Ovary (tissue), 7 donors: ENCODE measurements at regions not wholly inside any gene's neighbourhood (a gene's known extent, or its start where the extent isn't known, plus 50 kb on each side); places are given as distances from the start of the nearest gene placed in this dataset.

Experiments
- DNase-seq, 5 donors: peaks; one replicate each; pipeline ENCODE4 v3.0.0-alpha.2; 2019 to 2020
- H3K27ac ChIP-seq, 2 donors: fragments of 200-600 bp; one replicate each; pipeline versions ENCODE4 v1.5.1 to v1.8.0; 2019 to 2022
- H3K27me3 ChIP-seq: fragments of 200-600 bp; one replicate; pipeline ENCODE4 v1.8.0; 2022
- H3K36me3 ChIP-seq: fragments of 200-600 bp; sonication (generic); one replicate; pipeline ENCODE4 v1.5.1; 2019
- H3K4me1 ChIP-seq: one replicate; pipeline ENCODE4 v1.8.1; 2013; ENCODE audit warnings: mild to moderate bottlenecking, moderate library complexity; ENCODE audit not compliant: insufficient read depth
- H3K4me3 ChIP-seq: fragments of 200-600 bp; sonication (generic); one replicate; pipeline ENCODE4 v1.5.1; 2017
- H3K9me3 ChIP-seq, 2 donors: fragments of 200-600 bp in 1 of 2; sonication (generic) in 1 of 2; one replicate each; pipeline versions ENCODE4 v1.5.1 to v1.8.1; 2013 to 2019; ENCODE audit warnings: mild to moderate bottlenecking in 1 of 2, moderate library complexity in 1 of 2
- EP300 ChIP-seq: sonication (generic); formaldehyde crosslinking; IDR thresholded peaks from one replicate; pipeline ENCODE4 v1.6.1; 2017; ENCODE audit warnings: antibody characterized with exemption
- POLR2A ChIP-seq: fragments of 450-650 bp; IDR thresholded peaks from one replicate; pipeline ENCODE4 v1.6.1; 2017; ENCODE audit warnings: antibody characterized with exemption, mild to moderate bottlenecking, moderate library complexity
- WGBS, 3 donors: extraction: QIAGEN DNeasy Blood & Tissue Kit in 1 of 3; methylation state at CpG; one replicate each; pipeline versions ENCODE4 v1.1.5 to v1.1.7; 2013 to 2017; 5-methylcytosine and 5-hydroxymethylcytosine counted together
- intact Hi-C, 4 donors: fragments of 100-400 bp; cut with DNase I; formaldehyde crosslinking; loops; one replicate each; pipeline versions ENCODE4 v1.11.0 to v1.15.1; 2022 to 2023
- TF ChIP-seq, protein P1 (sequence below), 3 donors: fragments of 450-650 bp in 2 of 3; fragments of 200-600 bp in 1 of 3; IDR thresholded peaks; one replicate each; pipeline versions ENCODE4 v1.5.1 to v1.8.0; 2016 to 2022; ENCODE audit warnings: antibody characterized with exemption in 3 of 3, mild to moderate bottlenecking in 1 of 3
- donor health status: DM: no; HTN: no; CAD: no; lungs with moderate emphysema.
- donor health status: DM: no; HTN: no; CAD: no.
- donor health status: Bipolar disorder and iron deficiency.
- donor health status: DM: no; HTN: no; CAD: no.
- donor health status: DM: yes; HTN: yes; CAD: no.

DNA sequence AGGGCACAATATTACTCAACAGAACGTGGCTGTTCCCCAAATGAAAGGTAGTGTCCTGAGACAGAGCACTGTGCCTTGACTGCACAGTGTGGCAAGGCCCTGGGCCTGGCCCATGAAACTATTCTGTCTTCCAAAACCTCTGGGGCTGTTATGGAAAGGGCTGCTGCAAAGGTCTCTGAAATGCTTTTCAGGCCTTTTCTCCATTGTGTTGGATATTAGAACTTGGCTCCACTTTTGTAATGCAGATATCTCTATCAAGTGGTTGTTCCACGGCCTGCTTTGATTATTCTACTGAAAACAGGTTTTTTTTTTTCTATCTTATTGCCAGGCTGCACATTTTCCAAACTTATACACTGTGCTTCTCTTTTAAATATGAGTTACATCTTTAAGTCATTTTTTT lies 777.5 kb upstream of the TYRP1 start:
- no peak for DNase-seq
- TF ChIP-seq EP300, result no peak
- TF ChIP-seq, protein P1, sequence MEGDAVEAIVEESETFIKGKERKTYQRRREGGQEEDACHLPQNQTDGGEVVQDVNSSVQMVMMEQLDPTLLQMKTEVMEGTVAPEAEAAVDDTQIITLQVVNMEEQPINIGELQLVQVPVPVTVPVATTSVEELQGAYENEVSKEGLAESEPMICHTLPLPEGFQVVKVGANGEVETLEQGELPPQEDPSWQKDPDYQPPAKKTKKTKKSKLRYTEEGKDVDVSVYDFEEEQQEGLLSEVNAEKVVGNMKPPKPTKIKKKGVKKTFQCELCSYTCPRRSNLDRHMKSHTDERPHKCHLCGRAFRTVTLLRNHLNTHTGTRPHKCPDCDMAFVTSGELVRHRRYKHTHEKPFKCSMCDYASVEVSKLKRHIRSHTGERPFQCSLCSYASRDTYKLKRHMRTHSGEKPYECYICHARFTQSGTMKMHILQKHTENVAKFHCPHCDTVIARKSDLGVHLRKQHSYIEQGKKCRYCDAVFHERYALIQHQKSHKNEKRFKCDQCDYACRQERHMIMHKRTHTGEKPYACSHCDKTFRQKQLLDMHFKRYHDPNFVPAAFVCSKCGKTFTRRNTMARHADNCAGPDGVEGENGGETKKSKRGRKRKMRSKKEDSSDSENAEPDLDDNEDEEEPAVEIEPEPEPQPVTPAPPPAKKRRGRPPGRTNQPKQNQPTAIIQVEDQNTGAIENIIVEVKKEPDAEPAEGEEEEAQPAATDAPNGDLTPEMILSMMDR (IDR thresholded peaks at IDR 0.05), result no peak
- TF ChIP-seq POLR2A, result no peak
- Histone ChIP-seq H3K4me3 (no peak overlapping the region), H3K27me3 (no peaks in the 10 kb centered on the region), H3K9me3 (no peaks in the 10 kb centered on the region), H3K4me1 (no peaks in the 10 kb centered on the region), H3K36me3 (no peaks in the 10 kb centered on the region), H3K27ac (no peak overlapping the region)
- WGBS, 3 donors, result 45 to 60% (median 49%) methylated on average over 2 of the region's 2 CpGs
- intact Hi-C loops, result no loop called here

DNA sequence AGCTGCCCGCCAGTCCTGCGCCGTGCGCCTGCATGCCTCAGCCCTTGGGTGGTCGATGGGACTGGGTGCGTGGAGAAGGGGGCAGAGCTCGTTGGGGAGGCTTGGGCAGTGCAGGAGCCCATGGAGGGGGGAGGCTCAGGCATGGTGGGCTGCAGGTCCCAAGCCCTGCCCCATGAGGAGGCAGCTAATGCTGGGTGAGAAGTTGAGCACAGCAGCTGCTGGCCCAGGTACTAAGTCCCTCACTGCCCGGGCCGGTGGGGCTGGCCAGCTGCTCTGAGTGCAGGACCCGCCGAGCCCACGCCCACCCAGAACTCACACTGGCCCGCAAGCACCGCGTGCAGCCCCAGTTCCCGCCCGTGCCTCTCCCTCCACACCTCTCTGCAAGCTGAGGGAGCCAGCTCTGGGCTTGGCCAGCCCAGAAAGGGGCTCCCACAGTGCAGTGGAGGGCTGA lies 764.3 kb upstream of the TYRP1 start:
- Histone ChIP-seq H3K9me3 (no peaks in the 10 kb centered on the region), H3K27ac (no peak overlapping the region), H3K4me3 (no peak overlapping the region), H3K36me3 (no peaks in the 10 kb centered on the region), H3K27me3 (no peaks in the 10 kb centered on the region), H3K4me1 (no peaks in the 10 kb centered on the region)
- DNase-seq, result no peak
- intact Hi-C loops, result no loop called here
- no peak for TF ChIP-seq POLR2A
- TF ChIP-seq EP300, result no peak
- TF ChIP-seq, protein P1 (IDR thresholded peaks at IDR 0.05), result no peak
- 88 to 93% (median 90%) methylated on average over 17 of the region's 17 CpGs for WGBS, 3 donors

DNA sequence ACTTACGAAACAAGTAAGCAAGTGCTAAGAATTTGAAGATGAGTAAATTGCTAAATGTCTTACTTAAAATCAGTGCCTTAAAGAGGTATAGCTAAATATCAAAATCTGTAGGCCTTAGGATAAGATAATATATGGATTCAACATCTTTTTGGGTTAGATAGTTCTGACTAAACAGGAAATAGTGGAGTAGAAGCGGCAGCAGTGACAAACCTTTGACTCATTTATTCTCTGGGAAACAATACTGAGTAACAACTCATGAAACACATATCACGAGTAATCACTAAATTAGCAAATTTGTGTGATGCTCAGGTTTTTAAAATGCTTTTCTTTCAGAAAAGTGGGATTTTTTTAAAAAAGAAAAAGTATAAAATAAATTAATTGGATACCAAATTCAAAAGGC lies 762.1 kb upstream of the TYRP1 start:
- DNase-seq, result no peak
- 81 to 91% (median 86%) methylated on average over 3 of the region's 3 CpGs for WGBS, 3 donors
- Histone ChIP-seq H3K9me3 (no peaks in the 10 kb centered on the region), H3K36me3 (no peaks in the 10 kb centered on the region), H3K27ac (no peak overlapping the region), H3K4me3 (no peak overlapping the region), H3K4me1 (no peaks in the 10 kb centered on the region), H3K27me3 (no peaks in the 10 kb centered on the region)
- no peak for TF ChIP-seq EP300
- intact Hi-C loops, result no loop called here

DNA sequence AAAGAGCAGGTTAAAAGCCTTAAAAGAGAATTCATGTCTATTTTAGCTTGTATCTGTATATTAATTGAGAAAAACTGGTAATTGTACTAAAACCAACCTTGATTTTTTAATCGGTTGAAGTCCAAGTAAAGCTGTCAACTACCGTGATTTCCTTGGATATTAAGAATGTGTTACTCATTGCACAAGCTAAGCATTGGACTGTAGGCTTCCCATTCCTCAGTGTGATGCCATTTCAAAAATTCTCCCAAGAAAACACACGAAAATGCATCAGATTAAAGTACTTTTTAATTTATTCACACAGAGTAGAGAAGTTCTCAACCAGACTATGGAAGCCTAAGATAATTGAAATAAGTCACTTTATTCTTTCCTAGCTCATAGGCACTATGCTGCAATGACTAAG lies 761.4 kb upstream of the TYRP1 start:
- Histone ChIP-seq H3K36me3 (no peaks in the 10 kb centered on the region), H3K4me1 (no peaks in the 10 kb centered on the region), H3K9me3 (no peaks in the 10 kb centered on the region), H3K27ac (no peak overlapping the region), H3K4me3 (no peak overlapping the region), H3K27me3 (no peaks in the 10 kb centered on the region)
- intact Hi-C loops, result no loop called here
- no peak for TF ChIP-seq POLR2A
- no peak for TF ChIP-seq EP300
- TF ChIP-seq, protein P1 (IDR thresholded peaks at IDR 0.05), result no peak
- WGBS, 3 donors, result 73 to 79% (median 74%) methylated on average over 3 of the region's 3 CpGs
- no peak for DNase-seq

DNA sequence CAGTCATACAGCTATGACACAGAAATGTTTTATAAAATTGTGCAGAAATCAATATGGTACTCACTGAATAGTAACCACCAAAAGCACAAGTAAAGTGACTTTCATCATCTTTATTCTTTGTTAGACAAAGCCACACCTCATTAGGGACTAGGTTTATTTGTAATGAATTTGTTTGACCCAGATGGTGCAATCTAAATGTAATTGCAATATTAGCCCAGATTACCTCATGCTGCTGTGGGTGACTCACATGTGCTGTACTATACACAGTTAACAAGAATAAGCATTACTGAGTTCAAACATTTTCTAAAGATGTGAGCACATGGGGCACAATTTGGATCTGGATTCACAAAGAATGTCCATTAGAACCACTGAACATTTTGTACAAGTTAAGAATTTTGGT lies 759.3 kb upstream of the TYRP1 start:
- H3K4me1 ChIP-seq, result no peaks in the 10 kb centered on the region
- TF ChIP-seq, protein P1 (IDR thresholded peaks at IDR 0.05), result no peak
- TF ChIP-seq EP300 (no peak), POLR2A (no peak)

More for the DNA sequence above, 759.3 kb upstream of the TYRP1 start:
- Histone ChIP-seq H3K9me3 (no peaks in the 10 kb centered on the region), H3K36me3 (no peaks in the 10 kb centered on the region), H3K27ac (no peak overlapping the region), H3K4me3 (no peak overlapping the region), H3K27me3 (no peaks in the 10 kb centered on the region)
- intact Hi-C loops, result no loop called here
- no peak for DNase-seq
